GM04504 (cell line): ENCODE measurements at regions not wholly inside any gene's neighbourhood (a gene's known extent, or its start where the extent isn't known, plus 50 kb on each side); places are given as distances from the start of the nearest gene placed in this dataset.

Experiments used
- DNase-seq: peaks from one replicate; pipeline ENCODE4 v3.0.0-alpha.2; 2012; ENCODE audit warnings: low read depth

GRCh38 chr4:54152846-54153600 lies 53.1 kb downstream of the GSX2 start:
- DNase-seq = no peak

- DNase-seq = no peak
Measured at GRCh38 chr4:54155936-54156335, 56.0 kb downstream of the GSX2 start.

GRCh38 chr4:54157606-54158005 lies 57.6 kb downstream of the GSX2 start:
- DNase-seq = no peak

- DNase-seq = no peak
Measured at GRCh38 chr4:54159543-54159942, 59.6 kb downstream of the GSX2 start.

GRCh38 chr4:54165011-54165410 lies 64.1 kb upstream of the PDGFRA start:
- no peak for DNase-seq

GRCh38 chr4:54165438-54165837 lies 63.7 kb upstream of the PDGFRA start:
- peak; percentile 87 for DNase-seq

GRCh38 chr4:54167508-54167907 lies 61.6 kb upstream of the PDGFRA start:
- no peak for DNase-seq

- no peak for DNase-seq
Measured at GRCh38 chr4:54169176-54169575, 59.9 kb upstream of the PDGFRA start.

GRCh38 chr4:54172156-54172555 lies 56.9 kb upstream of the PDGFRA start:
- DNase-seq = no peak

GRCh38 chr4:54173281-54173912 lies 55.7 kb upstream of the PDGFRA start:
- DNase-seq = no peak

- DNase-seq = no peak
Measured at GRCh38 chr4:54176202-54176601, 52.9 kb upstream of the PDGFRA start.
